ENCODE measurements at regions not wholly inside any gene's neighbourhood (a gene's known extent, or its start where the extent isn't known, plus 50 kb on each side); places are given as distances from the start of the nearest gene placed in this dataset.

GRCh38 chr6:133047065-133047665 lies 194.0 kb upstream of the EYA4 start:
- Histone ChIP-seq H4K20me1 (ENCODE audit: low read length) (no peaks in the 10 kb centered on the region), H3K4me1 (ENCODE audit: insufficient read depth, low read length) (no peaks in the 10 kb centered on the region), H3K4me2 (ENCODE audit: low read length) (no peak overlapping the region), H2AFZ (ENCODE audit: low read length) (no peak overlapping the region), H3K9me2 (replicated peaks; ENCODE audit: low read length) (no peaks in the 10 kb centered on the region), H3K79me2 (ENCODE audit: low read length) (no peaks in the 10 kb centered on the region), H3K27me3 (ENCODE audit: low read length) (no peaks in the 10 kb centered on the region), H3F3A (ENCODE audit: low read length, unreplicated experiment) (no peaks in the 10 kb centered on the region), H3K9ac (ENCODE audit: low read length) (no peak overlapping the region), H3K9me3 (ENCODE audit: low read length) (no peaks in the 10 kb centered on the region), H3K4me3 (ENCODE audit: low read length) (no peak overlapping the region), H3K36me3 (ENCODE audit: low read depth, low read length) (no peaks in the 10 kb centered on the region), H3K27ac (ENCODE audit: low read length) (no peak overlapping the region)
- CTCF ChIA-PET, result interaction anchor here (0.6 to 0.9 kb wide), 2 partner anchors 84 to 1952 kb away, joined by 3 to 12 read pairs; no protein-coding TSS in a partner anchor
- DNase-seq (no peak), ATAC-seq (no peak)
- TF ChIP-seq EZH2 (IDR thresholded peaks at IDR 0.05; ENCODE audit: low read length, unreplicated experiment) (no peak), EZH2phosphoT487 (IDR thresholded peaks at IDR 0.05; ENCODE audit: borderline replicate concordance, low read length) (no peak)
- TF ChIP-seq, protein P1, sequence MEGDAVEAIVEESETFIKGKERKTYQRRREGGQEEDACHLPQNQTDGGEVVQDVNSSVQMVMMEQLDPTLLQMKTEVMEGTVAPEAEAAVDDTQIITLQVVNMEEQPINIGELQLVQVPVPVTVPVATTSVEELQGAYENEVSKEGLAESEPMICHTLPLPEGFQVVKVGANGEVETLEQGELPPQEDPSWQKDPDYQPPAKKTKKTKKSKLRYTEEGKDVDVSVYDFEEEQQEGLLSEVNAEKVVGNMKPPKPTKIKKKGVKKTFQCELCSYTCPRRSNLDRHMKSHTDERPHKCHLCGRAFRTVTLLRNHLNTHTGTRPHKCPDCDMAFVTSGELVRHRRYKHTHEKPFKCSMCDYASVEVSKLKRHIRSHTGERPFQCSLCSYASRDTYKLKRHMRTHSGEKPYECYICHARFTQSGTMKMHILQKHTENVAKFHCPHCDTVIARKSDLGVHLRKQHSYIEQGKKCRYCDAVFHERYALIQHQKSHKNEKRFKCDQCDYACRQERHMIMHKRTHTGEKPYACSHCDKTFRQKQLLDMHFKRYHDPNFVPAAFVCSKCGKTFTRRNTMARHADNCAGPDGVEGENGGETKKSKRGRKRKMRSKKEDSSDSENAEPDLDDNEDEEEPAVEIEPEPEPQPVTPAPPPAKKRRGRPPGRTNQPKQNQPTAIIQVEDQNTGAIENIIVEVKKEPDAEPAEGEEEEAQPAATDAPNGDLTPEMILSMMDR (conservative IDR thresholded peaks at IDR 0.05; ENCODE audit: low read depth, low read length), result no peak
- POLR2A ChIA-PET (ENCODE audit: unreplicated experiment), result no interaction called here
- no TSS peak for BruUV-seq (replicated peaks)
- intact Hi-C loops (cut with micrococcal nuclease), result no loop called here

GRCh38 chr6:133047706-133048105 lies 193.5 kb upstream of the EYA4 start:
- no peaks in the 10 kb centered on the region for H3K9me3 ChIP-seq (ENCODE audit: low read length)
- no peaks in the 10 kb centered on the region for H3K4me1 ChIP-seq (ENCODE audit: insufficient read depth, low read length)
- no peaks in the 10 kb centered on the region for H3K36me3 ChIP-seq (ENCODE audit: low read depth, low read length)
- H3K79me2 ChIP-seq (ENCODE audit: low read length), result no peaks in the 10 kb centered on the region
- H3K9me2 ChIP-seq (replicated peaks; ENCODE audit: low read length), result no peaks in the 10 kb centered on the region
- H3K9ac ChIP-seq (ENCODE audit: low read length), result no peak overlapping the region
- DNase-seq, result no peak
- H2AFZ ChIP-seq (ENCODE audit: low read length), result no peak overlapping the region
- POLR2A ChIA-PET (ENCODE audit: unreplicated experiment), result no interaction called here
- ATAC-seq, result no peak
- no peak overlapping the region for H3K4me3 ChIP-seq (ENCODE audit: low read length)
- H3F3A ChIP-seq (ENCODE audit: low read length, unreplicated experiment), result no peaks in the 10 kb centered on the region
- H4K20me1 ChIP-seq (ENCODE audit: low read length), result no peaks in the 10 kb centered on the region
- H3K4me2 ChIP-seq (ENCODE audit: low read length), result no peak overlapping the region
- intact Hi-C loops (cut with micrococcal nuclease), result no loop called here
- BruUV-seq (replicated peaks), result no TSS peak
- H3K27ac ChIP-seq (ENCODE audit: low read length), result no peak overlapping the region
- TF ChIP-seq, protein P1 (conservative IDR thresholded peaks at IDR 0.05; ENCODE audit: low read depth, low read length), result no peak
- TF ChIP-seq EZH2 (IDR thresholded peaks at IDR 0.05; ENCODE audit: low read length, unreplicated experiment) (no peak), EZH2phosphoT487 (IDR thresholded peaks at IDR 0.05; ENCODE audit: borderline replicate concordance, low read length) (no peak)
- CTCF ChIA-PET, result interaction anchor here (0.6 kb wide), 1 partner anchor 1952 kb away, joined by 12 read pairs; no protein-coding TSS in a partner anchor
- H3K27me3 ChIP-seq (ENCODE audit: low read length), result no peaks in the 10 kb centered on the region

- Histone ChIP-seq H3K36me3 (ENCODE audit: low read depth, low read length) (no peaks in the 10 kb centered on the region), H3K79me2 (ENCODE audit: low read length) (no peaks in the 10 kb centered on the region), H3K4me1 (ENCODE audit: insufficient read depth, low read length) (no peaks in the 10 kb centered on the region), H3K4me3 (ENCODE audit: low read length) (no peak overlapping the region), H3K9ac (ENCODE audit: low read length) (no peak overlapping the region), H3F3A (ENCODE audit: low read length, unreplicated experiment) (no peaks in the 10 kb centered on the region), H4K20me1 (ENCODE audit: low read length) (no peaks in the 10 kb centered on the region), H3K27me3 (ENCODE audit: low read length) (no peaks in the 10 kb centered on the region), H3K9me3 (ENCODE audit: low read length) (no peaks in the 10 kb centered on the region), H2AFZ (ENCODE audit: low read length) (no peak overlapping the region), H3K27ac (ENCODE audit: low read length) (no peak overlapping the region), H3K4me2 (ENCODE audit: low read length) (no peak overlapping the region), H3K9me2 (replicated peaks; ENCODE audit: low read length) (no peaks in the 10 kb centered on the region)
- BruUV-seq (replicated peaks), result no TSS peak
- no peak for DNase-seq
- no peak for ATAC-seq
- no peak for TF ChIP-seq EZH2 (IDR thresholded peaks at IDR 0.05; ENCODE audit: low read length, unreplicated experiment)
- TF ChIP-seq EZH2phosphoT487 (IDR thresholded peaks at IDR 0.05; ENCODE audit: borderline replicate concordance, low read length), result no peak
- TF ChIP-seq, protein P1 (conservative IDR thresholded peaks at IDR 0.05; ENCODE audit: low read depth, low read length), result no peak
- intact Hi-C loops (cut with micrococcal nuclease), result no loop called here
- POLR2A ChIA-PET (ENCODE audit: unreplicated experiment), result no interaction called here
- CTCF ChIA-PET, result no interaction called here
These were observed 189.9 kb upstream of the EYA4 start for GRCh38 chr6:133051240-133051639.
